MCF 10A (cell line): ENCODE measurements at regions not wholly inside any gene's neighbourhood (a gene's known extent, or its start where the extent isn't known, plus 50 kb on each side); places are given as distances from the start of the nearest gene placed in this dataset.

Source experiments
- BruUV-seq: library from RNA; stranded (reverse); fragments of 400-500 nt; replicated peaks from 2 replicates; lab custom pipeline; 2021; lab: Mats Ljungman, UMichigan
- CTCF ChIA-PET: fragments of 300-600 bp; sonication (Branson Sonifier 250); formaldehyde crosslinking; extraction: SDS; loops from one replicate; lab custom pipeline; 2021; ENCODE audit warnings: antibody characterized with exemption, inconsistent platforms; lab: Yijun Ruan, JAX
- POLR2A ChIA-PET: fragments of 300-600, 350-650 bp; sonication (Branson Sonifier 250); formaldehyde crosslinking; extraction: SDS; loops from one replicate; lab custom pipeline; 2020; ENCODE audit warnings: antibody characterized with exemption, inconsistent platforms; lab: Yijun Ruan, JAX
- DNase-seq: peaks from one replicate; pipeline ENCODE4 v3.0.0-alpha.2; 2018; ENCODE audit not compliant: unreplicated experiment
- H3K27ac Mint-ChIP-seq: one replicate; pipeline ENCODE4 v1.8.0; 2022; ENCODE audit warnings: mild to moderate bottlenecking, low read depth, mixed read lengths; ENCODE audit not compliant: unreplicated experiment
- H3K27me3 Mint-ChIP-seq: one replicate; pipeline ENCODE4 v1.8.0; 2022; ENCODE audit warnings: mixed read lengths; ENCODE audit not compliant: insufficient read depth, unreplicated experiment
- H3K36me3 Mint-ChIP-seq: one replicate; pipeline ENCODE4 v1.8.0; 2022; ENCODE audit warnings: mild to moderate bottlenecking, moderate library complexity, mixed read lengths; ENCODE audit not compliant: insufficient read depth, unreplicated experiment
- H3K4me1 Mint-ChIP-seq: one replicate; pipeline ENCODE4 v1.8.0; 2022; ENCODE audit warnings: mixed read lengths; ENCODE audit not compliant: insufficient read depth, unreplicated experiment
- H3K4me3 Mint-ChIP-seq: one replicate; pipeline ENCODE4 v1.8.0; 2022; ENCODE audit warnings: mild to moderate bottlenecking, moderate library complexity, mixed read lengths; ENCODE audit not compliant: unreplicated experiment
- H3K9me3 Mint-ChIP-seq: one replicate; pipeline ENCODE4 v1.8.0; 2022; ENCODE audit warnings: mixed read lengths; ENCODE audit not compliant: unreplicated experiment
- CTCF ChIP-seq: fragments of 200-600 bp; IDR thresholded peaks from one replicate; pipeline ENCODE4 v1.8.0; 2022; ENCODE audit warnings: antibody characterized with exemption, mild to moderate bottlenecking; ENCODE audit not compliant: unreplicated experiment
- intact Hi-C: fragments of 100-400 bp; cut with micrococcal nuclease; formaldehyde crosslinking; loops from 2 replicates; pipeline ENCODE4 v1.14.1; 2022

GRCh38 chr21:31403596-31404333 lies 59.7 kb upstream of the TIAM1 start:
- Mint-ChIP-seq H3K27me3 (no peaks in the 10 kb centered on the region), H3K4me1 (no peaks in the 10 kb centered on the region), H3K27ac (no peak overlapping the region), H3K4me3 (no peak overlapping the region), H3K9me3 (no peaks in the 10 kb centered on the region), H3K36me3 (no peaks in the 10 kb centered on the region)
- DNase-seq, result no peak
- POLR2A ChIA-PET, result no interaction called here
- BruUV-seq, result no TSS peak
- intact Hi-C loops, result no loop called here
- TF ChIP-seq CTCF, result no peak
- CTCF ChIA-PET, result interaction anchor here (0.8 to 1.5 kb wide), 2 partner anchors 30 to 56 kb away, joined by 5 to 6 read pairs; no protein-coding TSS in a partner anchor

GRCh38 chr21:31399591-31399990 lies 55.5 kb upstream of the TIAM1 start:
- ChIA-PET CTCF (interaction anchor here (0.5 to 0.6 kb wide), 2 partner anchors 149 to 300 kb away, joined by 3 to 5 read pairs; no protein-coding TSS in a partner anchor), POLR2A (interaction anchor here (0.6 kb wide), 1 partner anchor 526 kb away, joined by 3 read pairs; no protein-coding TSS in a partner anchor)
- no peak overlapping the region for H3K4me3 Mint-ChIP-seq
- H3K27me3 Mint-ChIP-seq, result no peaks in the 10 kb centered on the region
- no peaks in the 10 kb centered on the region for H3K9me3 Mint-ChIP-seq
- DNase-seq, result no peak
- no peak overlapping the region for H3K27ac Mint-ChIP-seq
- H3K4me1 Mint-ChIP-seq, result peaks cover 7% of the 10 kb centered on the region
- no peak for TF ChIP-seq CTCF
- intact Hi-C loops, result no loop called here
- no peaks in the 10 kb centered on the region for H3K36me3 Mint-ChIP-seq
- BruUV-seq, result no TSS peak

- Mint-ChIP-seq H3K4me1 (peaks cover 7% of the 10 kb centered on the region), H3K9me3 (no peaks in the 10 kb centered on the region), H3K4me3 (no peak overlapping the region), H3K27me3 (no peaks in the 10 kb centered on the region), H3K27ac (no peak overlapping the region), H3K36me3 (no peaks in the 10 kb centered on the region)
- intact Hi-C loops, result no loop called here
- no peak for TF ChIP-seq CTCF
- ChIA-PET CTCF (interaction anchor here (0.7 kb wide), 1 partner anchor 1009 kb away, joined by 5 read pairs; no protein-coding TSS in a partner anchor), POLR2A (no interaction called here)
- no TSS peak for BruUV-seq
- no peak for DNase-seq
These were observed 54.5 kb upstream of the TIAM1 start for GRCh38 chr21:31398574-31398973.

GRCh38 chr21:31397939-31398338 lies 53.9 kb upstream of the TIAM1 start:
- DNase-seq, result no peak
- ChIA-PET CTCF (interaction anchor here (0.7 kb wide), 1 partner anchor 1010 kb away, joined by 5 read pairs; no protein-coding TSS in a partner anchor), POLR2A (interaction anchor here (0.6 to 1.3 kb wide), 2 partner anchors 9 to 575 kb away, joined by 3 read pairs; no protein-coding TSS in a partner anchor)
- Mint-ChIP-seq H3K9me3 (no peaks in the 10 kb centered on the region), H3K27ac (no peak overlapping the region), H3K4me1 (peaks cover 7% of the 10 kb centered on the region), H3K36me3 (no peaks in the 10 kb centered on the region), H3K27me3 (no peaks in the 10 kb centered on the region), H3K4me3 (no peak overlapping the region)
- TF ChIP-seq CTCF, result no peak
- BruUV-seq, result no TSS peak
- intact Hi-C loops, result no loop called here
